ENCODE measurements at regions not wholly inside any gene's neighbourhood (a gene's known extent, or its start where the extent isn't known, plus 50 kb on each side); places are given as distances from the start of the nearest gene placed in this dataset.
A peak's percentile ranks its signal among the peaks of the same experiment; 100 is the strongest.

DNA sequence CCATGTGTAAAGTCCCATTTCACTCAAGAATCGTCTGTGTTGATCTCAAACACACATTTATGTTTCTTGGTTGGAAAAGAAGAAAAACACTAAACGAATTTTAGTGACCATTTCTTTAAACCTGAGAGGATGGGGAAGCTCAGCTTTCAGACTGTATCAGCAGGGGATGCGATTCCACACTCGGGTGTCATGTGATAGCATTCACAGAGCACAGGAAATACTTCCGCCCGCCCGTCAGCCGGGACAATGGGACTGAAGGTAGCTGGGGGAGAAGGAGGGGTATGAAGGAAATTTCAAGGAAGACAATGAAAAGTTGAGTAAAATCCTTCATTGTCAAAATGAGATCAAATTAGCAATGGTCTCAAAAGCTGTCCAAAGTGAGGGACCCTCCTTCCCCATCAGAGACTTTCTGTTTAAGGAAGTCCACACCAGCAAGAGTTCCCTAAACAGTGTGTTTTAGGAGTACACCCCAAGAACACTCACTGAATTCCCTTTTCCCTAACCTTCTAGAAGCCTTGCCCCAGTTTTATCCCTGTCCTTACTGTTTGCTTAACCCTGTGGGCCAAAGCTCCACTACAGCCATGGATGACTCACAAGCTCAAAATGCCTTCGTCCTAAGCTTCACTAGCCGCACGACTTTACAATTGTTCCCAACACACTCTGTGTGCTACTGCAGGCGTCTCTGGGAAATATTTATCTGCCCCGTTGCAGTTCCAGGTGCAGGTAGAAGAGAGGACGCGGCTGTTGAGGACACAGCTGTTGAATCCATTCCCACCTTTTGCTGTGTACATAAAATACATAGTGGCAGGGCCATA is 51.4 kb upstream of the SIM2 start (continued):
- no peak for TF ChIP-seq PCBP1 (IDR thresholded peaks at IDR 0.05; ENCODE audit: borderline replicate concordance, low read depth, low read length)
- no peak for TF ChIP-seq ZNF510 (CRISPR knock-in tag; IDR thresholded peaks at IDR 0.05; ENCODE audit: low read depth)
- TF ChIP-seq STAG1 (CRISPR knock-in tag; IDR thresholded peaks at IDR 0.05), result no peak
- TF ChIP-seq, protein P1, sequence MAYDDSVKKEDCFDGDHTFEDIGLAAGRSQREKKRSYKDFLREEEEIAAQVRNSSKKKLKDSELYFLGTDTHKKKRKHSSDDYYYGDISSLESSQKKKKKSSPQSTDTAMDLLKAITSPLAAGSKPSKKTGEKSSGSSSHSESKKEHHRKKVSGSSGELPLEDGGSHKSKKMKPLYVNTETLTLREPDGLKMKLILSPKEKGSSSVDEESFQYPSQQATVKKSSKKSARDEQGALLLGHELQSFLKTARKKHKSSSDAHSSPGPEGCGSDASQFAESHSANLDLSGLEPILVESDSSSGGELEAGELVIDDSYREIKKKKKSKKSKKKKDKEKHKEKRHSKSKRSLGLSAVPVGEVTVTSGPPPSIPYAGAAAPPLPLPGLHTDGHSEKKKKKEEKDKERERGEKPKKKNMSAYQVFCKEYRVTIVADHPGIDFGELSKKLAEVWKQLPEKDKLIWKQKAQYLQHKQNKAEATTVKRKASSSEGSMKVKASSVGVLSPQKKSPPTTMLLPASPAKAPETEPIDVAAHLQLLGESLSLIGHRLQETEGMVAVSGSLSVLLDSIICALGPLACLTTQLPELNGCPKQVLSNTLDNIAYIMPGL (CRISPR knock-in tag; IDR thresholded peaks at IDR 0.05; ENCODE audit: borderline replicate concordance in 1 of 2, low read depth in 1 of 2), result 0 out of 4 replicates have a peak, but pooled peaks of 1 of the 2 experiments have one; percentile 23
- no peak for TF ChIP-seq ZSCAN9 (CRISPR knock-in tag; IDR thresholded peaks at IDR 0.05; ENCODE audit: borderline replicate concordance)
- peak; percentile 31; the same call in 1 of the 2 replicates for TF ChIP-seq ZFX (CRISPR knock-in tag; IDR thresholded peaks at IDR 0.05; ENCODE audit: low read depth)
- TF ChIP-seq ZNF143 (CRISPR knock-in tag; IDR thresholded peaks at IDR 0.05), result peak; percentile 54; the same call in 1 of the 2 replicates
- TF ChIP-seq PRPF4 (IDR thresholded peaks at IDR 0.05; ENCODE audit: low read depth, low read length, poor library complexity, severe bottlenecking), result no peak
- no peak for TF ChIP-seq RFX5 (IDR thresholded peaks at IDR 0.05; ENCODE audit: low read depth, low read length)
- TF ChIP-seq, protein P2, sequence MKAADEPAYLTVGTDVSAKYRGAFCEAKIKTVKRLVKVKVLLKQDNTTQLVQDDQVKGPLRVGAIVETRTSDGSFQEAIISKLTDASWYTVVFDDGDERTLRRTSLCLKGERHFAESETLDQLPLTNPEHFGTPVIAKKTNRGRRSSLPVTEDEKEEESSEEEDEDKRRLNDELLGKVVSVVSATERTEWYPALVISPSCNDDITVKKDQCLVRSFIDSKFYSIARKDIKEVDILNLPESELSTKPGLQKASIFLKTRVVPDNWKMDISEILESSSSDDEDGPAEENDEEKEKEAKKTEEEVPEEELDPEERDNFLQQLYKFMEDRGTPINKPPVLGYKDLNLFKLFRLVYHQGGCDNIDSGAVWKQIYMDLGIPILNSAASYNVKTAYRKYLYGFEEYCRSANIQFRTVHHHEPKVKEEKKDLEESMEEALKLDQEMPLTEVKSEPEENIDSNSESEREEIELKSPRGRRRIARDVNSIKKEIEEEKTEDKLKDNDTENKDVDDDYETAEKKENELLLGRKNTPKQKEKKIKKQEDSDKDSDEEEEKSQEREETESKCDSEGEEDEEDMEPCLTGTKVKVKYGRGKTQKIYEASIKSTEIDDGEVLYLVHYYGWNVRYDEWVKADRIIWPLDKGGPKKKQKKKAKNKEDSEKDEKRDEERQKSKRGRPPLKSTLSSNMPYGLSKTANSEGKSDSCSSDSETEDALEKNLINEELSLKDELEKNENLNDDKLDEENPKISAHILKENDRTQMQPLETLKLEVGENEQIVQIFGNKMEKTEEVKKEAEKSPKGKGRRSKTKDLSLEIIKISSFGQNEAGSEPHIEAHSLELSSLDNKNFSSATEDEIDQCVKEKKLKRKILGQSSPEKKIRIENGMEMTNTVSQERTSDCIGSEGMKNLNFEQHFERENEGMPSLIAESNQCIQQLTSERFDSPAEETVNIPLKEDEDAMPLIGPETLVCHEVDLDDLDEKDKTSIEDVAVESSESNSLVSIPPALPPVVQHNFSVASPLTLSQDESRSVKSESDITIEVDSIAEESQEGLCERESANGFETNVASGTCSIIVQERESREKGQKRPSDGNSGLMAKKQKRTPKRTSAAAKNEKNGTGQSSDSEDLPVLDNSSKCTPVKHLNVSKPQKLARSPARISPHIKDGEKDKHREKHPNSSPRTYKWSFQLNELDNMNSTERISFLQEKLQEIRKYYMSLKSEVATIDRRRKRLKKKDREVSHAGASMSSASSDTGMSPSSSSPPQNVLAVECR (CRISPR knock-in tag; IDR thresholded peaks at IDR 0.05; ENCODE audit: borderline replicate concordance), result no peak; the same call in 1 of the 2 replicates
- TF ChIP-seq ZFP1 (CRISPR knock-in tag; IDR thresholded peaks at IDR 0.05), result no peak
- TF ChIP-seq, protein P3, sequence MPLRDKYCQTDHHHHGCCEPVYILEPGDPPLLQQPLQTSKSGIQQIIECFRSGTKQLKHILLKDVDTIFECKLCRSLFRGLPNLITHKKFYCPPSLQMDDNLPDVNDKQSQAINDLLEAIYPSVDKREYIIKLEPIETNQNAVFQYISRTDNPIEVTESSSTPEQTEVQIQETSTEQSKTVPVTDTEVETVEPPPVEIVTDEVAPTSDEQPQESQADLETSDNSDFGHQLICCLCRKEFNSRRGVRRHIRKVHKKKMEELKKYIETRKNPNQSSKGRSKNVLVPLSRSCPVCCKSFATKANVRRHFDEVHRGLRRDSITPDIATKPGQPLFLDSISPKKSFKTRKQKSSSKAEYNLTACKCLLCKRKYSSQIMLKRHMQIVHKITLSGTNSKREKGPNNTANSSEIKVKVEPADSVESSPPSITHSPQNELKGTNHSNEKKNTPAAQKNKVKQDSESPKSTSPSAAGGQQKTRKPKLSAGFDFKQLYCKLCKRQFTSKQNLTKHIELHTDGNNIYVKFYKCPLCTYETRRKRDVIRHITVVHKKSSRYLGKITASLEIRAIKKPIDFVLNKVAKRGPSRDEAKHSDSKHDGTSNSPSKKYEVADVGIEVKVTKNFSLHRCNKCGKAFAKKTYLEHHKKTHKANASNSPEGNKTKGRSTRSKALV (CRISPR knock-in tag; IDR thresholded peaks at IDR 0.05), result no peak
- TF ChIP-seq WIZ (CRISPR knock-in tag; IDR thresholded peaks at IDR 0.05), result no peak
- TF ChIP-seq KDM1A (CRISPR knock-in tag; IDR thresholded peaks at IDR 0.05), result no peak
- no peak for TF ChIP-seq LCORL (IDR thresholded peaks at IDR 0.05)
- TF ChIP-seq LCORL (CRISPR knock-in tag; IDR thresholded peaks at IDR 0.05), result peak; percentile 46; the same call in 1 of the 2 replicates
- no peak for TF ChIP-seq MED13 (CRISPR knock-in tag; IDR thresholded peaks at IDR 0.05)
- TF ChIP-seq, protein P4, sequence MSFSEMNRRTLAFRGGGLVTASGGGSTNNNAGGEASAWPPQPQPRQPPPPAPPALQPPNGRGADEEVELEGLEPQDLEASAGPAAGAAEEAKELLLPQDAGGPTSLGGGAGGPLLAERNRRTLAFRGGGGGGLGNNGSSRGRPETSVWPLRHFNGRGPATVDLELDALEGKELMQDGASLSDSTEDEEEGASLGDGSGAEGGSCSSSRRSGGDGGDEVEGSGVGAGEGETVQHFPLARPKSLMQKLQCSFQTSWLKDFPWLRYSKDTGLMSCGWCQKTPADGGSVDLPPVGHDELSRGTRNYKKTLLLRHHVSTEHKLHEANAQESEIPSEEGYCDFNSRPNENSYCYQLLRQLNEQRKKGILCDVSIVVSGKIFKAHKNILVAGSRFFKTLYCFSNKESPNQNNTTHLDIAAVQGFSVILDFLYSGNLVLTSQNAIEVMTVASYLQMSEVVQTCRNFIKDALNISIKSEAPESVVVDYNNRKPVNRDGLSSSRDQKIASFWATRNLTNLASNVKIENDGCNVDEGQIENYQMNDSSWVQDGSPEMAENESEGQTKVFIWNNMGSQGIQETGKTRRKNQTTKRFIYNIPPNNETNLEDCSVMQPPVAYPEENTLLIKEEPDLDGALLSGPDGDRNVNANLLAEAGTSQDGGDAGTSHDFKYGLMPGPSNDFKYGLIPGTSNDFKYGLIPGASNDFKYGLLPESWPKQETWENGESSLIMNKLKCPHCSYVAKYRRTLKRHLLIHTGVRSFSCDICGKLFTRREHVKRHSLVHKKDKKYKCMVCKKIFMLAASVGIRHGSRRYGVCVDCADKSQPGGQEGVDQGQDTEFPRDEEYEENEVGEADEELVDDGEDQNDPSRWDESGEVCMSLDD (CRISPR knock-in tag; IDR thresholded peaks at IDR 0.05; ENCODE audit: borderline replicate concordance), result no peak
- peak; percentile 57; the same call in 1 of the 2 replicates for TF ChIP-seq RARA (CRISPR knock-in tag; IDR thresholded peaks at IDR 0.05)

All from HepG2 (cell line).